ENCODE measurements at regions not wholly inside any gene's neighbourhood (a gene's known extent, or its start where the extent isn't known, plus 50 kb on each side); places are given as distances from the start of the nearest gene placed in this dataset.

DNA sequence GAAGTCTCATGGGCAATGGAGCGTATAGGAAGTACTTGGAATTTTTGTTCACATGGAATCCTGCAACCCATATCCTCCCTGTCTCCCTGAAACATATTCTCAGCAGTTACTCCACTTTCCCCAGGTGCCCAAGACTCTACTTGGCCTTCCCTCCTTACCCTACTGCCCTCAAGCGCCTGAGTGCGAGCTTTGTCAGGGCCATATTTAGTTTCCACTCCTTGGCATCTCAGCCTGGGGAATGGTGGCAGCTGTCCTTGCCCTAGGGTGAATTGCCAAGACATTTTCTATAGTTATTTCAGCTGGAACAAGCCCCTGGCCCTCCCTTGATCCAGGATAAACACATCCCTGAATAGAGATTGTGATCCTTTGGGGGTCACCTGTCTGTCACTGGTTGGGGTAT, 569.3 kb upstream of the LRFN5 start:
- WGBS, 2 donors, result 80 to 90% methylated on average over 3 of the region's 3 CpGs
- intact Hi-C loops (cut with DNase I), result no loop called here
- DNase-seq, result no peak
- H3K4me3 ChIP-seq, result no peak overlapping the region
- H3K4me1 ChIP-seq, result no peaks in the 10 kb centered on the region
- H3K36me3 ChIP-seq, result no peaks in the 10 kb centered on the region
- no peaks in the 10 kb centered on the region for H3K27me3 ChIP-seq
- no peaks in the 10 kb centered on the region for H3K9me3 ChIP-seq
- no peak overlapping the region for H3K27ac ChIP-seq
- TF ChIP-seq, protein P1, sequence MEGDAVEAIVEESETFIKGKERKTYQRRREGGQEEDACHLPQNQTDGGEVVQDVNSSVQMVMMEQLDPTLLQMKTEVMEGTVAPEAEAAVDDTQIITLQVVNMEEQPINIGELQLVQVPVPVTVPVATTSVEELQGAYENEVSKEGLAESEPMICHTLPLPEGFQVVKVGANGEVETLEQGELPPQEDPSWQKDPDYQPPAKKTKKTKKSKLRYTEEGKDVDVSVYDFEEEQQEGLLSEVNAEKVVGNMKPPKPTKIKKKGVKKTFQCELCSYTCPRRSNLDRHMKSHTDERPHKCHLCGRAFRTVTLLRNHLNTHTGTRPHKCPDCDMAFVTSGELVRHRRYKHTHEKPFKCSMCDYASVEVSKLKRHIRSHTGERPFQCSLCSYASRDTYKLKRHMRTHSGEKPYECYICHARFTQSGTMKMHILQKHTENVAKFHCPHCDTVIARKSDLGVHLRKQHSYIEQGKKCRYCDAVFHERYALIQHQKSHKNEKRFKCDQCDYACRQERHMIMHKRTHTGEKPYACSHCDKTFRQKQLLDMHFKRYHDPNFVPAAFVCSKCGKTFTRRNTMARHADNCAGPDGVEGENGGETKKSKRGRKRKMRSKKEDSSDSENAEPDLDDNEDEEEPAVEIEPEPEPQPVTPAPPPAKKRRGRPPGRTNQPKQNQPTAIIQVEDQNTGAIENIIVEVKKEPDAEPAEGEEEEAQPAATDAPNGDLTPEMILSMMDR (IDR thresholded peaks at IDR 0.05), result no peak
- no peak for TF ChIP-seq POLR2A (IDR thresholded peaks at IDR 0.05)

DNA sequence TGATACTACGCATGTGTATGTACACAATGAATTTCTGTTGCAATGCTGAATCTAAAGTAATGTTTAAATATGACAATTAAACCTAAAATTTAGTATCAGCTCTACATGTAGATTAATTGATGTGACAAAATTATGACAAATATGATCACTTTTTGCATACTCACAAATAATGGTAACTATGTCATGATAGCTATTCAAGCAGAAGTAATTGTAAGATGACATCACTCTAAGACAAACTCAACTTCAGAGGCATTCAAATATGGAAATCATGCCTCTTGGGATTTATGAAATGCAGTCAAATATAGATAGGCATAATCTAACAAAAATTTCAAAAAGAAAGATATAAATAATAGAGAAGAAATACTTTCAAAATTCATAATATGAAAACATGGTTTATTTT, 571.7 kb upstream of the LRFN5 start:
- intact Hi-C loops (cut with DNase I), result no loop called here
- H3K4me3 ChIP-seq, result no peak overlapping the region
- no peak overlapping the region for H3K27ac ChIP-seq
- peaks cover 0 to 5% (median 0%) of the 10 kb centered on the region in 3 donors for H3K9me3 ChIP-seq
- 75 to 91% methylated on average over 1 of the region's 1 CpG for WGBS, 2 donors
- no peaks in the 10 kb centered on the region for H3K4me1 ChIP-seq
- no peak for DNase-seq
- TF ChIP-seq, protein P1 (IDR thresholded peaks at IDR 0.05), result no peak
- no peak for TF ChIP-seq POLR2A (IDR thresholded peaks at IDR 0.05)
- no peaks in the 10 kb centered on the region for H3K27me3 ChIP-seq
- no peaks in the 10 kb centered on the region for H3K36me3 ChIP-seq

DNA sequence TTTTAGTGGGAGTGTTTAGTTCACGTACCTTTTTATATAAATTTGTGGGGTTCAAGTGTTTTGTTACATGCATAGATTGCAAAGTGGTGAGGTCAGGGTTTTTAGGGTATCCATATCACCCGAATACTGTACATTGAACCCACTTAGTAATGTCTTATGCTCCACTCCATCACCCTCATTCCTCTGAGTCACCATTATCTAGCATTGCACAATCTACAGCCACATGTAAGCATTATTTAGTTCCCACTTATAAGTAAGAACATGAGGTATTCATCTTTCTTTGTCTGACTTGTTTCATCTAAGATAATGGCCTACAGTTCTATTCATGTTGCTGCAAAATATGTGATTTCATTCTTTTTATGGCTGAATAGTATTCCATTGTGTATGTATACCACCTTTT, 583.7 kb upstream of the LRFN5 start:
- no peak overlapping the region for H3K4me3 ChIP-seq
- DNase-seq, result no peak
- H3K36me3 ChIP-seq, result no peaks in the 10 kb centered on the region
- no peaks in the 10 kb centered on the region for H3K27me3 ChIP-seq
- H3K27ac ChIP-seq, result no peak overlapping the region
- TF ChIP-seq, protein P1 (IDR thresholded peaks at IDR 0.05), result no peak
- TF ChIP-seq POLR2A (IDR thresholded peaks at IDR 0.05), result no peak
- H3K4me1 ChIP-seq, result no peaks in the 10 kb centered on the region
- no peaks in the 10 kb centered on the region for H3K9me3 ChIP-seq
- WGBS, 2 donors, result 66 to 71% methylated on average over 2 of the region's 2 CpGs
- intact Hi-C loops (cut with DNase I), result no loop called here

DNA sequence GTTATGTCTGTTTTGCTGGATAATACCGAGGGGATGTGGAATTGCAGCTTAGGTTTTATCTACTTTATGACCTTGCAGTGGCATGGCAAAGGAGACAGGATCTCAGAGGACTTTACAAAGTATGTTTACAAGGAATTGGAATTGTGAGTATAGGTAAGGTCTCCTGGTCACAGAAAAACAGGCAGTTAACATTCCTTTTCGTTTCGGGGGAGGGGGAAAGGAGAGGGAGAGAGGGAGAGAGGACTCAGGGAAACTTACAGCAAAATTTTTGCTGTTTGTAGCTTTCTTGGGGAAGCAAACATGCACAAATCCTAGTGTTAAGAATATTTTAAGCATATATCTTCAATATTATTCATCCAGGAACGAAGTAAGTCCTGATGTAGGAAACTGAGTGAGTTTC, 590.5 kb upstream of the LRFN5 start:
- Histone ChIP-seq H3K36me3 (no peaks in the 10 kb centered on the region), H3K27ac (no peak overlapping the region), H3K9me3 (no peaks in the 10 kb centered on the region), H3K4me1 (no peaks in the 10 kb centered on the region), H3K27me3 (no peaks in the 10 kb centered on the region), H3K4me3 (no peak overlapping the region)
- TF ChIP-seq, protein P1 (IDR thresholded peaks at IDR 0.05), result no peak
- no peak for TF ChIP-seq POLR2A (IDR thresholded peaks at IDR 0.05)
- no peak for DNase-seq
- WGBS, 2 donors, result 30 to 35% methylated on average over 4 of the region's 4 CpGs
- intact Hi-C loops (cut with DNase I), result no loop called here

DNA sequence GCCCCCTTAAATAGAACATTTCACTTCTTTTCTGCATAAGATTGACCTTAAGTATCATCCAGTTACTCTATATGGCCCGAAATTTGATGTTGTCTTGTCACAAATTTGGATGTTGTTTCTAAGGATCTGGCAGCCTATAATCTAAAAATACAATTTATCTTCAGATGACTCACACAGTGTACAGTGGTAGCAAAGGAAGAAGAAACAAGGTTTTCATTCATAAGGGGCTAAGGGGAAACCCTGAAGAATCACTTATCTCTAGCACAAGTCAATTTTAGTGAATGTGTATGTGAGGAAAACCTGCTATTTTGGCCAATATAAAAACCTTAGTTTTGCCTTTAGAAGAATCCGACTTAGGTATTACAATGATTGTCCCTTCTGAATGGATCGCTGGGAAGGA, 606.3 kb upstream of the LRFN5 start:
- Histone ChIP-seq H3K36me3 (no peaks in the 10 kb centered on the region), H3K4me3 (no peak overlapping the region), H3K4me1 (no peaks in the 10 kb centered on the region), H3K9me3 (no peaks in the 10 kb centered on the region), H3K27me3 (no peaks in the 10 kb centered on the region), H3K27ac (no peak overlapping the region)
- TF ChIP-seq POLR2A (IDR thresholded peaks at IDR 0.05), result no peak
- TF ChIP-seq, protein P1 (IDR thresholded peaks at IDR 0.05), result no peak
- DNase-seq, result no peak
- 54 to 70% methylated on average over 3 of the region's 3 CpGs for WGBS, 2 donors
- intact Hi-C loops (cut with DNase I), result no loop called here
